ENCODE measurements at regions not wholly inside any gene's neighbourhood (a gene's known extent, or its start where the extent isn't known, plus 50 kb on each side); places are given as distances from the start of the nearest gene placed in this dataset.

GRCh38 chr12:58530742-58531062 is 389.6 kb downstream of the LRIG3 start:
- DNase-seq (ENCODE audit: low read depth in 2 of 2): no peak

GRCh38 chr12:58532855-58533608 is 387.3 kb downstream of the LRIG3 start:
- no peak for DNase-seq (ENCODE audit: low read depth in 2 of 2)

- no peak for DNase-seq (ENCODE audit: low read depth in 2 of 2)
Measured at GRCh38 chr12:58533652-58534051, 386.7 kb downstream of the LRIG3 start.

- no peak for DNase-seq (ENCODE audit: low read depth in 2 of 2)
Measured at GRCh38 chr12:58537278-58537677, 383.0 kb downstream of the LRIG3 start.

- no peak for DNase-seq (ENCODE audit: low read depth in 2 of 2)
Measured at GRCh38 chr12:58539295-58539694, 381.0 kb downstream of the LRIG3 start.

- peak in 1 of 2 experiments; percentile 8 for DNase-seq (ENCODE audit: low read depth in 2 of 2)
Measured at GRCh38 chr12:58540480-58541299, 379.6 kb downstream of the LRIG3 start.

GRCh38 chr12:58541300-58541690 is 379.0 kb downstream of the LRIG3 start:
- no peak for DNase-seq (ENCODE audit: low read depth in 2 of 2)

GRCh38 chr12:58544281-58544680 is 376.0 kb downstream of the LRIG3 start:
- DNase-seq (ENCODE audit: low read depth in 2 of 2): no peak

- no peak for DNase-seq (ENCODE audit: low read depth in 2 of 2)
Measured at GRCh38 chr12:58547217-58547616, 373.1 kb downstream of the LRIG3 start.

- DNase-seq (ENCODE audit: low read depth in 2 of 2): no peak
Measured at GRCh38 chr12:58548801-58549200, 371.5 kb downstream of the LRIG3 start.

- no peak for DNase-seq (ENCODE audit: low read depth in 2 of 2)
Measured at GRCh38 chr12:58554522-58555157, 365.7 kb downstream of the LRIG3 start.

GRCh38 chr12:58557171-58557570 is 363.1 kb downstream of the LRIG3 start:
- DNase-seq (ENCODE audit: low read depth in 2 of 2): no peak

- DNase-seq (ENCODE audit: low read depth in 2 of 2): no peak
Measured at GRCh38 chr12:58557661-58558060, 362.6 kb downstream of the LRIG3 start.

- DNase-seq (ENCODE audit: low read depth in 2 of 2): no peak
Measured at GRCh38 chr12:58563621-58564020, 356.7 kb downstream of the LRIG3 start.

- no peak for DNase-seq (ENCODE audit: low read depth in 2 of 2)
Measured at GRCh38 chr12:58564721-58565120, 355.6 kb downstream of the LRIG3 start.

GRCh38 chr12:58566599-58566998 is 353.7 kb downstream of the LRIG3 start:
- no peak for DNase-seq (ENCODE audit: low read depth in 2 of 2)

GRCh38 chr12:58567189-58567588 is 353.1 kb downstream of the LRIG3 start:
- DNase-seq (ENCODE audit: low read depth in 2 of 2): no peak

- DNase-seq (ENCODE audit: low read depth in 2 of 2): no peak
Measured at GRCh38 chr12:58570411-58570810, 349.9 kb downstream of the LRIG3 start.

GRCh38 chr12:58575256-58575655 is 345.0 kb downstream of the LRIG3 start:
- DNase-seq (ENCODE audit: low read depth in 2 of 2): no peak

- no peak for DNase-seq (ENCODE audit: low read depth in 2 of 2)
Measured at GRCh38 chr12:58576081-58576480, 344.2 kb downstream of the LRIG3 start.

- DNase-seq (ENCODE audit: low read depth in 2 of 2): no peak
Measured at GRCh38 chr12:58576916-58577315, 343.4 kb downstream of the LRIG3 start.

GRCh38 chr12:58580095-58580494 is 340.2 kb downstream of the LRIG3 start:
- no peak for DNase-seq (ENCODE audit: low read depth in 2 of 2)

- no peak for DNase-seq (ENCODE audit: low read depth in 2 of 2)
Measured at GRCh38 chr12:58583529-58583928, 336.8 kb downstream of the LRIG3 start.
